Activated CD4-positive, alpha-beta memory T cell treated with anti-CD3 and anti-CD28 coated beads, Interleukin-2, amount 10 ng/mL, durations not matched to agents 7 days and 5 days (primary cell): ENCODE measurements at regions not wholly inside any gene's neighbourhood (a gene's known extent, or its start where the extent isn't known, plus 50 kb on each side); places are given as distances from the start of the nearest gene placed in this dataset.

ENCODE experiments used
- CTCF ChIA-PET: fragments of 350-600 bp; sonication (Branson Sonifier 250); formaldehyde crosslinking; loops from one replicate; lab custom pipeline; 2021; ENCODE audit warnings: antibody characterized with exemption, inconsistent platforms; lab: Charles Lee
- POLR2A ChIA-PET: fragments of 350-600 bp; sonication (Branson Sonifier 250); formaldehyde crosslinking; loops from one replicate; lab custom pipeline; 2021; ENCODE audit warnings: antibody characterized with exemption; lab: Charles Lee
- DNase-seq: peaks from one replicate; pipeline ENCODE4 v3.0.0-alpha.2; 2020
- H3K27ac Mint-ChIP-seq: one replicate; pipeline ENCODE4 v1.8.0; 2021; ENCODE audit warnings: mild to moderate bottlenecking, mixed read lengths
- H3K27me3 Mint-ChIP-seq: one replicate; pipeline ENCODE4 v1.8.0; 2021; ENCODE audit warnings: mixed read lengths
- H3K36me3 Mint-ChIP-seq: one replicate; pipeline ENCODE4 v1.8.0; 2021; ENCODE audit warnings: low read depth, mixed read lengths
- H3K4me1 Mint-ChIP-seq: one replicate; pipeline ENCODE4 v1.8.0; 2021; ENCODE audit warnings: mixed read lengths
- H3K4me3 Mint-ChIP-seq: one replicate; pipeline ENCODE4 v1.8.0; 2021; ENCODE audit warnings: mild to moderate bottlenecking, mixed read lengths
- H3K9me3 Mint-ChIP-seq: one replicate; pipeline ENCODE4 v1.8.0; 2021; ENCODE audit warnings: mixed read lengths

DNA sequence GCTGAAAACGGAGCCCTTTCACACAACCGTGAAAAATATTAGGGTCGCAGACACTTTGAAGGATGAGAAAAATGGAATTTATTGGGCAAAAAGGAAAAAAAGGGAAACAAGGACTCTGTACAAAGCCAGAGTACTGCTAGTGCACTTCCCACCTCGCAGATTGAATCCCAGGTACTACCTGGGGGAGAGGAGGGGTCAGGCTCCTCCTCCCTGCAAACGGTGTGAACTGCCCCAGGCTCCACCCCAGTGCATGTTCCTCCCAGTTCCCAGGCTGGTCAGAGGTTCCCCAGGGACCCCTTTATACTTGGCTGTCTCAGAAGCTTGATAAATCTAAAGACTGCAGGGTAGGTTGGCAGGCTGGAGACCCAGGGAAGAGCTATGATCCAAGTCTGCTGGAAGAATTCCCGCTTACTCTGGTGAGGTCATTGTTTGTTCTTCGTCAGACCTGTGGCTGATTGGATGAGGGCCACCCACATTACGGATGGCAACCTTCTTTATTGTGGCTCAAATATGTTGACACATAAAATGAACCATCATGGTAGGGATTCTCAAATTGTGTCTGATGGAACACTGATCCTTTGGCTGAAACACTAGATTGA lies 290.4 kb upstream of the POU3F3 start:
- Mint-ChIP-seq H3K4me1 (no peaks in the 10 kb centered on the region), H3K4me3 (no peak overlapping the region), H3K9me3 (peaks cover 2% of the 10 kb centered on the region), H3K36me3 (no peaks in the 10 kb centered on the region), H3K27ac (no peak overlapping the region), H3K27me3 (no peaks in the 10 kb centered on the region)
- ChIA-PET POLR2A (no interaction called here), CTCF (no interaction called here)
- no peak for DNase-seq

- Mint-ChIP-seq H3K4me1 (no peaks in the 10 kb centered on the region), H3K27ac (no peak overlapping the region), H3K36me3 (no peaks in the 10 kb centered on the region), H3K27me3 (no peaks in the 10 kb centered on the region), H3K9me3 (peaks cover 4% of the 10 kb centered on the region), H3K4me3 (no peak overlapping the region)
- ChIA-PET CTCF (no interaction called here), POLR2A (no interaction called here)
- no peak for DNase-seq
These were observed 285.7 kb upstream of the POU3F3 start for GRCh38 chr2:104568247-104568646.

- Mint-ChIP-seq H3K9me3 (peaks cover 4% of the 10 kb centered on the region), H3K4me1 (no peaks in the 10 kb centered on the region), H3K27ac (no peak overlapping the region), H3K27me3 (no peaks in the 10 kb centered on the region), H3K4me3 (no peak overlapping the region), H3K36me3 (no peaks in the 10 kb centered on the region)
- ChIA-PET POLR2A (no interaction called here), CTCF (no interaction called here)
- DNase-seq, result no peak
These were observed 283.7 kb upstream of the POU3F3 start for GRCh38 chr2:104570259-104570658.

DNA sequence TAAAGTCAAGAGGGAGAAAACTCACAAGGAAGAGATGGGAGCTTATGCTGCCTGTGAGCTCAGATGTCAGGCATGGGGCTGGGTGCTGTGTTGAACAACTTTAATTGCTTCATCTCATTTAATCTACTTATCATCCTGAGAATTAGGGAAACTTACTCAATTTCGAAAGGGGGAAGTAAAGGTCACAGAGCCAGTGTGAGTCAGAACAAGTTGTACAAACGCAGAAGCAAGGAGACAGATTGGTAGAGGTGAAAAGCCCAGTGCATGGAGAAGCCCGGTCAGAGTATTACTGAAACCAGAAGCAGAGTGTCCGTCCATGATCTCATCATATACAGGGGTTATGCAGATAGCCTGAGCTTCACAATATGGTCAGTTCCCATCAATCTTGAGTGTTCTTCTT lies 281.1 kb upstream of the POU3F3 start:
- Mint-ChIP-seq H3K4me1 (no peaks in the 10 kb centered on the region), H3K27me3 (no peaks in the 10 kb centered on the region), H3K36me3 (no peaks in the 10 kb centered on the region), H3K4me3 (no peak overlapping the region), H3K9me3 (peaks cover 4% of the 10 kb centered on the region), H3K27ac (no peak overlapping the region)
- no peak for DNase-seq
- ChIA-PET CTCF (no interaction called here), POLR2A (no interaction called here)

DNA sequence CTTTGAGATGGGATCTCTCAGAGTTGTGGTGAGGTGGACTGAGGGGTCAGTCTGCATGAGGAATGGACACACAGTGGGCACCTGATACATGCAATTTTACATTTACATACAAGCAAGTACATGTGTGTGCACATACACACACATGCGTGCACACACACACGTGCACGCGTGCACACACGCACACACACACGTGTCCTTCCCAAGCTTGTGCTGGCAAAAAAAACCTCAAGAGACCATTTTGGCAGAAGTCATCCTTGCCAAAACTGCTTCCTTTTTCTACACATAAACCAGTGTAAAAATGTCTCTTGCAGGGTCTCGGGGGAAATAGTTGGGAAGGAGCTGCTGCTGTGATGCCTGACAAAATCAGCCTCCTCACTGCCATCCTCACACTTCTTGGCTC lies 279.5 kb upstream of the POU3F3 start:
- Mint-ChIP-seq H3K4me3 (no peak overlapping the region), H3K9me3 (peaks cover 2% of the 10 kb centered on the region), H3K27me3 (no peaks in the 10 kb centered on the region), H3K27ac (no peak overlapping the region), H3K4me1 (no peaks in the 10 kb centered on the region), H3K36me3 (no peaks in the 10 kb centered on the region)
- CTCF ChIA-PET, result no interaction called here
- POLR2A ChIA-PET, result no interaction called here
- no peak for DNase-seq

GRCh38 chr2:104577143-104577542 lies 276.8 kb upstream of the POU3F3 start:
- Mint-ChIP-seq H3K9me3 (no peaks in the 10 kb centered on the region), H3K4me3 (no peak overlapping the region), H3K36me3 (no peaks in the 10 kb centered on the region), H3K27ac (no peak overlapping the region), H3K4me1 (no peaks in the 10 kb centered on the region), H3K27me3 (no peaks in the 10 kb centered on the region)
- ChIA-PET CTCF (no interaction called here), POLR2A (no interaction called here)
- no peak for DNase-seq

DNA sequence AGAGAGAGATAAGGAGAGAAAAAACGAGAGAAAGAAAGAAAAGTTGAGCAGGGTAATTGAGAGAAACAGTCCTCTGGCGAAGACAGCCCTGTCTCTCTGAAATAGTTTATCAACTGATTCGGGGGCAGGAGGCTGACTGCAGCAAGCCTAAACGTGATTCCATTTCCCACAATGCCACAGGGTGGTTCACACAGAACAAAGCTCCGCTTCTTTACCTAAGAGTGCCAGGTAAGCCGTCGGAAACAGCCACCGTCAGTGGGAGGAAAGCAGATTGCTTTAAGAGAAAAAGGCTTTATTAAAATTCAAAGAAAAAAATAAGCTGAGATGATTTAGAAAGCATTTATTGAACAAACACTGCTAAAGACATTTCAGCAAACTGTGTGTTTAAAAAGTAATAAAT lies 271.4 kb upstream of the POU3F3 start:
- H3K4me3 Mint-ChIP-seq, result no peak overlapping the region
- H3K9me3 Mint-ChIP-seq, result no peaks in the 10 kb centered on the region
- no peak for DNase-seq
- no peaks in the 10 kb centered on the region for H3K27me3 Mint-ChIP-seq
- H3K27ac Mint-ChIP-seq, result no peak overlapping the region
- H3K36me3 Mint-ChIP-seq, result no peaks in the 10 kb centered on the region
- ChIA-PET CTCF (no interaction called here), POLR2A (no interaction called here)
- H3K4me1 Mint-ChIP-seq, result no peaks in the 10 kb centered on the region

GRCh38 chr2:104583811-104584210 lies 270.1 kb upstream of the POU3F3 start:
- CTCF ChIA-PET, result no interaction called here
- Mint-ChIP-seq H3K4me3 (no peak overlapping the region), H3K27me3 (no peaks in the 10 kb centered on the region), H3K4me1 (no peaks in the 10 kb centered on the region), H3K36me3 (no peaks in the 10 kb centered on the region), H3K27ac (no peak overlapping the region), H3K9me3 (no peaks in the 10 kb centered on the region)
- no peak for DNase-seq
- POLR2A ChIA-PET, result no interaction called here

DNA sequence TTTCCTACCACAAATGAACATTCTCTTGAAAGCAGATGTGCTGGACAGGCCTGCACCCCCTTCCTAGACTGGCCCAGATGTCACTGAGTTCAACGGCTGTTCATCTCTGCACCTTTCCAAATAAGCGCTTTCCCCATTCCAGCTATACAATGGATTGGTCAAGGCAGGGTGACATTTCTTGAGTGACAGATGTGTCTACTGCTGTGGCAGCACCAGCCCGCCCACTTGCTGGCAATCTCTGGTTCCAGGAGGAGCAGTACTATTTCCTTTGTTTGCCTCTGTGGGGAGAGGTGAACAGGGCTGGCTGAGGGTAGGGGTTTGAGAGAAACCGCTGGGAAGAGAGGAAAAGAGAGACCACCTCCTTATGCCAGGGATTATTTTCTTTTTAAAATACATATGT lies 269.5 kb upstream of the POU3F3 start:
- Mint-ChIP-seq H3K27ac (no peak overlapping the region), H3K4me3 (no peak overlapping the region), H3K36me3 (no peaks in the 10 kb centered on the region), H3K9me3 (no peaks in the 10 kb centered on the region), H3K4me1 (no peaks in the 10 kb centered on the region), H3K27me3 (no peaks in the 10 kb centered on the region)
- ChIA-PET CTCF (no interaction called here), POLR2A (no interaction called here)
- DNase-seq, result no peak

- Mint-ChIP-seq H3K4me1 (no peaks in the 10 kb centered on the region), H3K9me3 (peaks cover 10% of the 10 kb centered on the region), H3K27me3 (no peaks in the 10 kb centered on the region), H3K36me3 (no peaks in the 10 kb centered on the region), H3K27ac (no peak overlapping the region), H3K4me3 (no peak overlapping the region)
- DNase-seq, result no peak
- ChIA-PET CTCF (no interaction called here), POLR2A (no interaction called here)
These were observed 258.3 kb upstream of the POU3F3 start for GRCh38 chr2:104595576-104595975.

GRCh38 chr2:104597942-104598341 lies 256.0 kb upstream of the POU3F3 start:
- Mint-ChIP-seq H3K27me3 (no peaks in the 10 kb centered on the region), H3K4me1 (no peaks in the 10 kb centered on the region), H3K4me3 (no peak overlapping the region), H3K36me3 (no peaks in the 10 kb centered on the region), H3K9me3 (peaks cover 7% of the 10 kb centered on the region), H3K27ac (no peak overlapping the region)
- no peak for DNase-seq
- CTCF ChIA-PET, result no interaction called here
- POLR2A ChIA-PET, result no interaction called here

GRCh38 chr2:104598636-104599035 lies 255.3 kb upstream of the POU3F3 start:
- Mint-ChIP-seq H3K4me1 (no peaks in the 10 kb centered on the region), H3K4me3 (no peak overlapping the region), H3K27ac (no peak overlapping the region), H3K36me3 (no peaks in the 10 kb centered on the region), H3K27me3 (no peaks in the 10 kb centered on the region), H3K9me3 (peaks cover 7% of the 10 kb centered on the region)
- DNase-seq, result no peak
- CTCF ChIA-PET, result no interaction called here
- POLR2A ChIA-PET, result no interaction called here

DNA sequence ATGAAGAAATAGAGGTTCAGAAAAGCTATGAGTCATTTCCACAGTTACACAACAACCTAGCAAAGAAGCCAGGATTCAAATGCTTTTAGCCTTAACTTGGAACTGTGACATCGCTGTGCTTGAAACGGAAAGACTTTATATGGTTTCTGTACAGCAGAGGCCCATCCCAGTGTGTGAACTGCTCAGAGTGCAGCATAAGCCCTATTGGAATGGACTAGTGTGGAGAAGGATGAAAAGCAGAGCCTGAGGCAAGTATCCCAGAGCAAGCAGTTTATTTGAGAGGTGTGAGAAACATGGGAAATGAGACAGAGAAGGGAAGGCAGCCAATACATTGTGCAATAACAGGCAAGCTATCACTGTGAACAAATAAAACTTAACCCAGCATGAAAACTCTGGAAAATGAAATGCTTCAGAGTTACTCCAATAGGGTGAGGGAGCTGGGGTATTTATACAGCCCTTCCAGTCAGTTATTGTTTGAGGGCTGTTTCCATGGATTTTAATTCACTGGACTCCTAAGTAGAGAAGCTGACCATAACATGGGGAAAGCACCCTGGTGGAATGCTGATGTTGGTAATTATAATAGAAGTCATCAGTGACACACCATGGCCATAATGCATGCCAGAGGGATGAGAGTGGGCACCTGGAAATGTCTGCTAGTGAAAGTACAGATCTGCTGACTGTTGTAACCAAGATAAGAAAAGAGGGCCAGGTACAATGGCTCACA lies 254.0 kb upstream of the POU3F3 start:
- DNase-seq, result no peak
- Mint-ChIP-seq H3K27me3 (no peaks in the 10 kb centered on the region), H3K27ac (no peak overlapping the region), H3K4me1 (no peaks in the 10 kb centered on the region), H3K9me3 (peaks cover 7% of the 10 kb centered on the region), H3K4me3 (no peak overlapping the region), H3K36me3 (no peaks in the 10 kb centered on the region)
- ChIA-PET POLR2A (no interaction called here), CTCF (no interaction called here)

DNA sequence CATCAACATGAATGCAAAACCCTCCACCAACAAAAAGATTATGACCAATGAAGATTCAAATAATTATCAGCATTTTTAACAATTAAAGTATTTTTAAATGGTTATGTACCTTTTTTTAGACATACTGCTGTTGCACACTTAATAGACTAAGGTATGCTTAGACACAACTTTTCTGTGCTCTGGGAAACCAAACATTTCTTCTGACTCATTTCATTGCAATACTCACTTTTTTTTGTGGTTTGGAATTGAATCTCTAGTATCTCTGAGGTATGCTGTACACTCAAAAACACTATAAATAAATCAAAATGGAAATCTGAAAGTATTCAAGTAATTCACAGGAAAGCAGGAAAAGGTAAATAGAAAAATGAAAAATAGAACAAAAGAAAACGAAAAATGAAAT lies 247.9 kb upstream of the POU3F3 start:
- no peak overlapping the region for H3K4me3 Mint-ChIP-seq
- peaks cover 9% of the 10 kb centered on the region for H3K9me3 Mint-ChIP-seq
- CTCF ChIA-PET, result no interaction called here
- no peak overlapping the region for H3K27ac Mint-ChIP-seq
- DNase-seq, result no peak
- no peaks in the 10 kb centered on the region for H3K36me3 Mint-ChIP-seq
- no peaks in the 10 kb centered on the region for H3K27me3 Mint-ChIP-seq
- no peaks in the 10 kb centered on the region for H3K4me1 Mint-ChIP-seq
- POLR2A ChIA-PET, result no interaction called here
